ENCODE measurements at regions not wholly inside any gene's neighbourhood (a gene's known extent, or its start where the extent isn't known, plus 50 kb on each side); places are given as distances from the start of the nearest gene placed in this dataset.

- no peaks in the 10 kb centered on the region for H3K36me3 ChIP-seq (ENCODE audit: control insufficient read depth in 4 of 4, insufficient read depth in 3 of 4, low read depth in 1 of 4, low read length in 3 of 4)
- H3K9me3 ChIP-seq (ENCODE audit: control insufficient read depth in 4 of 4, low read length in 3 of 4): no peaks in the 10 kb centered on the region
- no peaks in the 10 kb centered on the region for H3K27me3 ChIP-seq (ENCODE audit: control insufficient read depth in 4 of 4, insufficient read depth in 4 of 4, low read length in 3 of 4)
- no peaks in the 10 kb centered on the region for H3K4me1 ChIP-seq (ENCODE audit: control insufficient read depth in 4 of 4, insufficient read depth in 4 of 4, low read length in 3 of 4)
- H3K4me3 ChIP-seq (ENCODE audit: low read depth in 1 of 3, low read length in 3 of 3): no peak overlapping the region
- H3K27ac ChIP-seq (ENCODE audit: low read depth in 1 of 2, low read length in 2 of 2): no peak overlapping the region
- no peak overlapping the region for H3K9ac ChIP-seq (ENCODE audit: low read depth in 1 of 2, low read length in 2 of 2)
- TF ChIP-seq RAD21 (IDR thresholded peaks at IDR 0.05): no peak
- TF ChIP-seq ZBTB33 (IDR thresholded peaks at IDR 0.05): no peak
- no peak for TF ChIP-seq JUND (IDR thresholded peaks at IDR 0.05)
- TF ChIP-seq SP1 (IDR thresholded peaks at IDR 0.05): no peak
- TF ChIP-seq ATF3 (IDR thresholded peaks at IDR 0.05): no peak
- TF ChIP-seq FOXA2 (IDR thresholded peaks at IDR 0.05): no peak
- no peak for TF ChIP-seq YY1 (IDR thresholded peaks at IDR 0.05)
- TF ChIP-seq EGR1 (IDR thresholded peaks at IDR 0.05; ENCODE audit: low read depth in 2 of 2): no peak
- no peak for TF ChIP-seq REST (IDR thresholded peaks at IDR 0.05)
- TF ChIP-seq MAX (IDR thresholded peaks at IDR 0.05): no peak
- no peak for TF ChIP-seq FOXA1 (IDR thresholded peaks at IDR 0.05)
- no peak for TF ChIP-seq TAF1 (conservative IDR thresholded peaks at IDR 0.05)
- no peak for TF ChIP-seq HNF4A (conservative IDR thresholded peaks at IDR 0.05)
- no peak for TF ChIP-seq GABPA (IDR thresholded peaks at IDR 0.05 in 1 of 2, conservative IDR thresholded peaks at IDR 0.05 in 1 of 2)
- no peak for DNase-seq (ENCODE audit: low spot score)
These were observed 1339.8 kb downstream of the OLFM4 start for GRCh38 chr13:54368387-54368786.

GRCh38 chr13:54373211-54373610 is 1344.6 kb downstream of the OLFM4 start:
- WGBS: 0% methylated on average over 1 of the region's 1 CpG
- no peaks in the 10 kb centered on the region for H3K27me3 ChIP-seq (ENCODE audit: control insufficient read depth in 4 of 4, insufficient read depth in 4 of 4, low read length in 3 of 4)
- no peak overlapping the region for H3K27ac ChIP-seq (ENCODE audit: low read depth in 1 of 2, low read length in 2 of 2)
- no peaks in the 10 kb centered on the region for H3K4me1 ChIP-seq (ENCODE audit: control insufficient read depth in 4 of 4, insufficient read depth in 4 of 4, low read length in 3 of 4)
- DNase-seq (ENCODE audit: low spot score): no peak
- no peak overlapping the region for H3K4me3 ChIP-seq (ENCODE audit: low read depth in 1 of 3, low read length in 3 of 3)
- H3K9ac ChIP-seq (ENCODE audit: low read depth in 1 of 2, low read length in 2 of 2): no peak overlapping the region
- no peaks in the 10 kb centered on the region for H3K9me3 ChIP-seq (ENCODE audit: control insufficient read depth in 4 of 4, low read length in 3 of 4)
- no peak for TF ChIP-seq HNF4G (IDR thresholded peaks at IDR 0.05)
- no peak for TF ChIP-seq ZBTB33 (IDR thresholded peaks at IDR 0.05)
- no peak for TF ChIP-seq MAX (IDR thresholded peaks at IDR 0.05)
- no peak for TF ChIP-seq JUND (IDR thresholded peaks at IDR 0.05)
- no peak for TF ChIP-seq YY1 (IDR thresholded peaks at IDR 0.05)
- no peaks in the 10 kb centered on the region for H3K36me3 ChIP-seq (ENCODE audit: control insufficient read depth in 4 of 4, insufficient read depth in 3 of 4, low read depth in 1 of 4, low read length in 3 of 4)
